AG09319 (cell line): ENCODE measurements at regions not wholly inside any gene's neighbourhood (a gene's known extent, or its start where the extent isn't known, plus 50 kb on each side); places are given as distances from the start of the nearest gene placed in this dataset.

ENCODE experiments used
- DNase-seq: peaks from one replicate; pipeline ENCODE4 v3.0.0-alpha.2; 2010; ENCODE audit warnings: low read depth; ENCODE audit errors: extremely low read depth
- CTCF ChIP-seq: IDR thresholded peaks from 2 replicates; pipeline ENCODE4 v1.5.1; 2011; ENCODE audit warnings: low read depth, mild to moderate bottlenecking, inconsistent platforms, low read length, moderate library complexity

- TF ChIP-seq CTCF: no peak
- DNase-seq: no peak
Observed at GRCh38 chr11:105241136-105241535, 101.6 kb upstream of the CARD18 start.

GRCh38 chr11:105236664-105237063, 97.1 kb upstream of the CARD18 start:
- DNase-seq: peak; percentile 65
- TF ChIP-seq CTCF: no peak

GRCh38 chr11:105233285-105233684, 93.7 kb upstream of the CARD18 start:
- no peak for TF ChIP-seq CTCF
- DNase-seq: no peak

GRCh38 chr11:105232021-105232420, 92.5 kb upstream of the CARD18 start:
- DNase-seq: no peak
- no peak for TF ChIP-seq CTCF

- DNase-seq: no peak
- no peak for TF ChIP-seq CTCF
Observed at GRCh38 chr11:105230586-105230985, 91.0 kb upstream of the CARD18 start.

- DNase-seq: no peak
- TF ChIP-seq CTCF: no peak
Observed at GRCh38 chr11:105229761-105230160, 90.2 kb upstream of the CARD18 start.

GRCh38 chr11:105229257-105229656, 89.7 kb upstream of the CARD18 start:
- no peak for TF ChIP-seq CTCF
- DNase-seq: no peak
